B cell (primary cell): ENCODE measurements at regions not wholly inside any gene's neighbourhood (a gene's known extent, or its start where the extent isn't known, plus 50 kb on each side); places are given as distances from the start of the nearest gene placed in this dataset.

Source experiments
- CTCF ChIP-seq: fragments of 200-600 bp; IDR thresholded peaks from one replicate; pipeline ENCODE4 v1.8.0; 2022; ENCODE audit warnings: antibody characterized with exemption, mild to moderate bottlenecking
- EZH2 ChIP-seq: IDR thresholded peaks from 2 replicates; pipeline ENCODE4 v1.6.1; 2012; ENCODE audit warnings: borderline replicate concordance, low read depth, mild to moderate bottlenecking, moderate library complexity, low read length; ENCODE audit not compliant: insufficient read depth, poor library complexity, severe bottlenecking

GRCh38 chr9:87786876-87787275 is 61.0 kb downstream of the CTSL start:
- TF ChIP-seq CTCF: no peak
- no peak for TF ChIP-seq EZH2
